Endothelial cell (in vitro differentiated cells): ENCODE measurements at regions not wholly inside any gene's neighbourhood (a gene's known extent, or its start where the extent isn't known, plus 50 kb on each side); places are given as distances from the start of the nearest gene placed in this dataset.

ENCODE experiments used
- DNase-seq: peaks from one replicate; pipeline ENCODE4 v3.0.0; 2021; ENCODE audit warnings: low spot score
- H3K27ac Mint-ChIP-seq: one replicate; pipeline ENCODE4 v1.8.0; 2021; ENCODE audit warnings: mixed read lengths, inconsistent platforms; ENCODE audit not compliant: unreplicated experiment
- H3K27me3 Mint-ChIP-seq: one replicate; pipeline ENCODE4 v1.8.0; 2021; ENCODE audit warnings: mild to moderate bottlenecking, moderate library complexity, mixed read lengths, inconsistent platforms; ENCODE audit not compliant: unreplicated experiment
- H3K36me3 Mint-ChIP-seq: one replicate; pipeline ENCODE4 v1.8.0; 2021; ENCODE audit warnings: mild to moderate bottlenecking, low read depth, mixed read lengths, inconsistent platforms; ENCODE audit not compliant: unreplicated experiment
- H3K4me1 Mint-ChIP-seq: one replicate; pipeline ENCODE4 v1.8.0; 2021; ENCODE audit warnings: mild to moderate bottlenecking, mixed read lengths, inconsistent platforms; ENCODE audit not compliant: unreplicated experiment
- H3K4me3 Mint-ChIP-seq: one replicate; pipeline ENCODE4 v1.8.0; 2021; ENCODE audit warnings: mild to moderate bottlenecking, mixed read lengths, inconsistent platforms; ENCODE audit not compliant: unreplicated experiment
- H3K9me3 Mint-ChIP-seq: one replicate; pipeline ENCODE4 v1.8.0; 2021; ENCODE audit warnings: mixed read lengths, inconsistent platforms; ENCODE audit not compliant: unreplicated experiment
- CTCF ChIP-seq: fragments of 200-600 bp; sonication (generic); IDR thresholded peaks from one replicate; pipeline ENCODE4 v1.5.0; 2021; ENCODE audit warnings: antibody characterized with exemption; ENCODE audit not compliant: unreplicated experiment

GRCh38 chr3:164418414-164418813 lies 659.9 kb downstream of the SI start:
- Mint-ChIP-seq H3K27ac (no peak overlapping the region), H3K4me1 (no peaks in the 10 kb centered on the region), H3K27me3 (no peaks in the 10 kb centered on the region), H3K9me3 (no peaks in the 10 kb centered on the region), H3K4me3 (no peak overlapping the region), H3K36me3 (no peaks in the 10 kb centered on the region)
- TF ChIP-seq CTCF, result no peak
- DNase-seq, result no peak

DNA sequence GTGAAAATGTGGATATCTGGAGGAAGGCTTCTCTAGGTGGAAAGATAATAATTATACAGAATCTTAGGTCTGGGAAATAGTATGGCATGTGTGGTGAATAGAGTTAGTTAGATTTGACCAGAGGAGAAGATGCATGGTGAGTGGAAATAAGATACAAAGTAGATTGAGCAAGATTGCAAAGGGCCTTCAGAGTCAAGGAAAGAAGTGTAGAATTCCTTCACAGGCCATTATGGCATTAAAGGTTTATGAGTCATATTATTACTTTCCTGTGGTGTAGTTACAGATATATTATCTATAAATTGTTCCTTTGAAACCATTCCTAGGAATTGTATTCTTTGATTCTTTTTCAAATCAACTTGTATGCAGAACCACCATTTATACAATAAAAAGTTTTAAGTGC lies 660.3 kb downstream of the SI start:
- no peak overlapping the region for H3K27ac Mint-ChIP-seq
- no peaks in the 10 kb centered on the region for H3K9me3 Mint-ChIP-seq
- no peak for DNase-seq
- H3K36me3 Mint-ChIP-seq, result no peaks in the 10 kb centered on the region
- H3K4me3 Mint-ChIP-seq, result no peak overlapping the region
- H3K4me1 Mint-ChIP-seq, result no peaks in the 10 kb centered on the region
- TF ChIP-seq CTCF, result no peak
- H3K27me3 Mint-ChIP-seq, result no peaks in the 10 kb centered on the region

DNA sequence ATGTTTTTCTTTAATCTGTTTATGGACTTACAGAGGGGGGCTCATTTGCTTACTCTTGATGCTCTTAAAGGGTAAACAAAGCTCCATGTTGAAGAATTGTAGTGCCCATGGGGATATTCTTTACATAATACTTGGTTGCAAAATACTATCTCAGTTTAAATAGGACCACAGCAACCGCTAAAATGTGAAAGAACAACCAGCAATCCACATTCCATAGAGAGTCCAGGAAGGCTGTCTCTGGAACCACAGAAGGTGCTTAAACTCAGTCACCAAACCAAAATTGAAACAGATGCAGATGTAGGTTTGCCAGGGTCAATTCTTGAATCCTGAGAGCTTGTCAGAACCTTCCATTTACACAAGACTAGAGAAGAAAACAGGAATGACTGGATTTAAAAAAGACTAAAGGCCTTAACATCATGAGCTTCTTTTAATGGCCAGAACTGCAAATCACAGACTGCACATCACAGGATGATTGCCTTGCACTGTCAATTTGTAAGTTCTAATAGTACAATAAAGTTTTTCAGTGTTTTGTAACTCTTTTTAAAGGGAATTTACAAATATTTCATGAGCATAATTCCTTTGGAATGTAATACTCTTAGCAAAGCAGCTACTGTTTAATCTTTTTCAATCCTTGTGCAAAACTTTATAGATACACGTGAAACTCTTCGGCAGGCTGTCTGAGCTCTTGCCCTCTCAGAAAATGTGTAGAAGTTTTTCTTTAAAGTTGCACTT lies 661.6 kb downstream of the SI start:
- no peaks in the 10 kb centered on the region for H3K9me3 Mint-ChIP-seq

DNA sequence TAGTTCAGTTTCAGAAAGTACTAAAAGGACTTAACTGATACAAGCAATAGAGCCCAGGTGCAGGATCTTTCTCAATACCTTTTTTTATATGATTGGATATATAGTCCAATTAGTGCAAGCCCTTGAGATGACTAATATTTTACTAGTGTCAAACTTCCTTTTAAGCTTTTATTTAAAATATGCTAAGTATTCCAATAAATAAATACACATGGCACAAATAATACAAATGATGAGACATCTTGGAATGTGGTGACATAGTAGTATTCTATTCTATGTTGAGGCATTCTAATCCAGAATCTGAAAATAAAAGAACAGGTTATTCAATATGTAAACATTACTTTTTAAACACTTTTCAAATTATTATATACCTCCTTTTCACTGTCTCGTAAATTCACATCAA lies 670.0 kb downstream of the SI start:
- H3K36me3 Mint-ChIP-seq, result no peaks in the 10 kb centered on the region
- H3K4me1 Mint-ChIP-seq, result no peaks in the 10 kb centered on the region
- H3K27ac Mint-ChIP-seq, result no peak overlapping the region
- no peak for DNase-seq
- no peaks in the 10 kb centered on the region for H3K27me3 Mint-ChIP-seq
- H3K4me3 Mint-ChIP-seq, result no peak overlapping the region
- no peaks in the 10 kb centered on the region for H3K9me3 Mint-ChIP-seq
- TF ChIP-seq CTCF, result no peak

More for the DNA sequence above, 661.6 kb downstream of the SI start:
- H3K27ac Mint-ChIP-seq, result no peak overlapping the region
- H3K27me3 Mint-ChIP-seq, result no peaks in the 10 kb centered on the region
- H3K36me3 Mint-ChIP-seq, result no peaks in the 10 kb centered on the region
- no peak for TF ChIP-seq CTCF
- no peak for DNase-seq
- H3K4me3 Mint-ChIP-seq, result no peak overlapping the region
- no peaks in the 10 kb centered on the region for H3K4me1 Mint-ChIP-seq

DNA sequence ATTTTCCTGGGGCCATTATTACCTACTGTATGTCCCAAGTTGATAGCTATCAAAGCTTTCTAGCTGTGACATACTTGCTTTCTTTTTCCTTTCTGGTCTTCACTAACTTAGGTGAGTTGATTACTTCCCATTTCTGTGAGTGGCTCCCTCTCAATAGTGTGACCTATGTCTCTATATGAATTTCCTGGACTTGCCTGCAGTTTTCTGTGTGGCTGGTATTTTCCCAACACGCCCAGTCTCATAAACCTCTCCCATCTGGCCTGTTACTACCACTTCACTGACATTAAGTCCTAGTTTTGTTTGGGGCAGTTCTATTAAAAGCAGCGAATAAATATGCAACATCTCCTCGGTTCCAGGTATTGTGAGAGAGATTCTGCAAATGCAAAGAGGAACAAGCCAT lies 671.2 kb downstream of the SI start:
- H3K4me3 Mint-ChIP-seq, result no peak overlapping the region
- no peaks in the 10 kb centered on the region for H3K36me3 Mint-ChIP-seq

More for the DNA sequence above, 671.2 kb downstream of the SI start:
- Mint-ChIP-seq H3K4me1 (no peaks in the 10 kb centered on the region), H3K27me3 (no peaks in the 10 kb centered on the region), H3K9me3 (no peaks in the 10 kb centered on the region), H3K27ac (no peak overlapping the region)
- no peak for DNase-seq
- no peak for TF ChIP-seq CTCF
